ENCODE measurements at regions not wholly inside any gene's neighbourhood (a gene's known extent, or its start where the extent isn't known, plus 50 kb on each side); places are given as distances from the start of the nearest gene placed in this dataset.

GRCh38 chr11:135073870-135074269, 661.8 kb upstream of the B3GAT1 start (continued):
- no peak for TF ChIP-seq ZKSCAN8 (CRISPR knock-in tag; IDR thresholded peaks at IDR 0.05)
- no peak for TF ChIP-seq E2F5 (CRISPR knock-in tag; IDR thresholded peaks at IDR 0.05)
- TF ChIP-seq TAF7 (tag; IDR thresholded peaks at IDR 0.05) = no peak
- no peak for TF ChIP-seq HNRNPH1 (optimal IDR thresholded peaks at IDR 0.05; ENCODE audit: low read depth, low read length)
- no peak for TF ChIP-seq MBD1 (CRISPR knock-in tag; IDR thresholded peaks at IDR 0.05)
- TF ChIP-seq POLR2B (IDR thresholded peaks at IDR 0.05; ENCODE audit: low read depth, partially characterized antibody) = no peak
- TF ChIP-seq, protein P1, sequence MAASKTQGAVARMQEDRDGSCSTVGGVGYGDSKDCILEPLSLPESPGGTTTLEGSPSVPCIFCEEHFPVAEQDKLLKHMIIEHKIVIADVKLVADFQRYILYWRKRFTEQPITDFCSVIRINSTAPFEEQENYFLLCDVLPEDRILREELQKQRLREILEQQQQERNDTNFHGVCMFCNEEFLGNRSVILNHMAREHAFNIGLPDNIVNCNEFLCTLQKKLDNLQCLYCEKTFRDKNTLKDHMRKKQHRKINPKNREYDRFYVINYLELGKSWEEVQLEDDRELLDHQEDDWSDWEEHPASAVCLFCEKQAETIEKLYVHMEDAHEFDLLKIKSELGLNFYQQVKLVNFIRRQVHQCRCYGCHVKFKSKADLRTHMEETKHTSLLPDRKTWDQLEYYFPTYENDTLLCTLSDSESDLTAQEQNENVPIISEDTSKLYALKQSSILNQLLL (CRISPR knock-in tag; IDR thresholded peaks at IDR 0.05; ENCODE audit: borderline replicate concordance) = no peak
- TF ChIP-seq ELK3 (CRISPR knock-in tag; IDR thresholded peaks at IDR 0.05) = no peak
- no peak for TF ChIP-seq TBP (optimal IDR thresholded peaks at IDR 0.05; ENCODE audit: low read depth, low read length)
- no peak for TF ChIP-seq CTBP1 (IDR thresholded peaks at IDR 0.05; ENCODE audit: borderline replicate concordance)
